ENCODE measurements at regions not wholly inside any gene's neighbourhood (a gene's known extent, or its start where the extent isn't known, plus 50 kb on each side); places are given as distances from the start of the nearest gene placed in this dataset.

- no peak overlapping the region for H3K27ac ChIP-seq
- no peaks in the 10 kb centered on the region for H3K4me1 ChIP-seq
- no peak for ATAC-seq
- H3K9me3 ChIP-seq = no peaks in the 10 kb centered on the region
- H3K27me3 ChIP-seq = no peaks in the 10 kb centered on the region
- no peak overlapping the region for H3K4me3 ChIP-seq
- TF ChIP-seq POLR2A (IDR thresholded peaks at IDR 0.05) = no peak
- no peak for TF ChIP-seq CTCF (IDR thresholded peaks at IDR 0.05)
- 69% methylated on average over 1 of the region's 1 CpG for WGBS (ENCODE audit: insufficient coverage, low coverage, low lambda C conversion rate, missing lambda C conversion rate)
- DNase-seq = no peak
- no peaks in the 10 kb centered on the region for H3K36me3 ChIP-seq
- intact Hi-C loops (cut with DNase I) = no loop called here
Observed at GRCh38 chr5:107321906-107322305, 348.8 kb downstream of the EFNA5 start.

- H3K9me3 ChIP-seq = no peaks in the 10 kb centered on the region
- ATAC-seq (no peak), DNase-seq (no peak)
- no peaks in the 10 kb centered on the region for H3K27me3 ChIP-seq
- whole genome bisulfite sequencing (ENCODE audit: insufficient coverage, low coverage, low lambda C conversion rate, missing lambda C conversion rate) = 69% methylated on average over 2 of the region's 2 CpGs
- no peaks in the 10 kb centered on the region for H3K4me1 ChIP-seq
- H3K36me3 ChIP-seq = no peaks in the 10 kb centered on the region
- no peak for TF ChIP-seq CTCF (IDR thresholded peaks at IDR 0.05)
- no peak for TF ChIP-seq POLR2A (IDR thresholded peaks at IDR 0.05)
- no peak overlapping the region for H3K4me3 ChIP-seq
- intact Hi-C loops (cut with DNase I) = no loop called here
- no peak overlapping the region for H3K27ac ChIP-seq
Observed at GRCh38 chr5:107320846-107321245, 349.9 kb downstream of the EFNA5 start.

GRCh38 chr5:107320376-107320775 lies 350.4 kb downstream of the EFNA5 start:
- intact Hi-C loops (cut with DNase I) = no loop called here
- no peaks in the 10 kb centered on the region for H3K4me1 ChIP-seq
- no peak overlapping the region for H3K27ac ChIP-seq
- ATAC-seq (no peak), DNase-seq (no peak)
- 46% methylated on average over 2 of the region's 2 CpGs for WGBS (ENCODE audit: insufficient coverage, low coverage, low lambda C conversion rate, missing lambda C conversion rate)
- no peak overlapping the region for H3K4me3 ChIP-seq
- TF ChIP-seq POLR2A (IDR thresholded peaks at IDR 0.05) (no peak), CTCF (IDR thresholded peaks at IDR 0.05) (no peak)
- H3K9me3 ChIP-seq = no peaks in the 10 kb centered on the region
- H3K36me3 ChIP-seq = no peaks in the 10 kb centered on the region
- H3K27me3 ChIP-seq = no peaks in the 10 kb centered on the region

GRCh38 chr5:107319901-107320300 lies 350.8 kb downstream of the EFNA5 start:
- whole genome bisulfite sequencing (ENCODE audit: insufficient coverage, low coverage, low lambda C conversion rate, missing lambda C conversion rate) = 100% methylated on average over 1 of the region's 1 CpG
- no peak overlapping the region for H3K4me3 ChIP-seq
- H3K36me3 ChIP-seq = no peaks in the 10 kb centered on the region
- no peaks in the 10 kb centered on the region for H3K4me1 ChIP-seq
- H3K9me3 ChIP-seq = no peaks in the 10 kb centered on the region
- no peak for TF ChIP-seq POLR2A (IDR thresholded peaks at IDR 0.05)
- no peak for TF ChIP-seq CTCF (IDR thresholded peaks at IDR 0.05)
- DNase-seq (no peak), ATAC-seq (no peak)
- intact Hi-C loops (cut with DNase I) = no loop called here
- H3K27ac ChIP-seq = no peak overlapping the region
- H3K27me3 ChIP-seq = no peaks in the 10 kb centered on the region

GRCh38 chr5:107314330-107314729 lies 356.4 kb downstream of the EFNA5 start:
- intact Hi-C loops (cut with DNase I) = no loop called here

More at GRCh38 chr5:107314330-107314729, 356.4 kb downstream of the EFNA5 start:
- WGBS (ENCODE audit: insufficient coverage, low coverage, low lambda C conversion rate, missing lambda C conversion rate) = 77% methylated on average over 3 of the region's 3 CpGs
- no peak for ATAC-seq
- H3K4me3 ChIP-seq = no peak overlapping the region
- TF ChIP-seq POLR2A (IDR thresholded peaks at IDR 0.05) (no peak), CTCF (IDR thresholded peaks at IDR 0.05) (no peak)
- no peak overlapping the region for H3K27ac ChIP-seq
- DNase-seq = no peak
- H3K9me3 ChIP-seq = no peaks in the 10 kb centered on the region
- no peaks in the 10 kb centered on the region for H3K4me1 ChIP-seq
- no peaks in the 10 kb centered on the region for H3K36me3 ChIP-seq
- no peaks in the 10 kb centered on the region for H3K27me3 ChIP-seq

All from right lobe of liver (tissue), 6 donors.